ENCODE measurements at regions not wholly inside any gene's neighbourhood (a gene's known extent, or its start where the extent isn't known, plus 50 kb on each side); places are given as distances from the start of the nearest gene placed in this dataset.

GRCh38 chr11:92482492-92483060 is 258.0 kb downstream of the FAT3 start:
- no peak for DNase-seq (ENCODE audit: low read depth)

- no peak for DNase-seq (ENCODE audit: low read depth)
These were observed 260.0 kb downstream of the FAT3 start for GRCh38 chr11:92484570-92484969.

- no peak for DNase-seq (ENCODE audit: low read depth)
These were observed 265.3 kb downstream of the FAT3 start for GRCh38 chr11:92489826-92490399.

DNA sequence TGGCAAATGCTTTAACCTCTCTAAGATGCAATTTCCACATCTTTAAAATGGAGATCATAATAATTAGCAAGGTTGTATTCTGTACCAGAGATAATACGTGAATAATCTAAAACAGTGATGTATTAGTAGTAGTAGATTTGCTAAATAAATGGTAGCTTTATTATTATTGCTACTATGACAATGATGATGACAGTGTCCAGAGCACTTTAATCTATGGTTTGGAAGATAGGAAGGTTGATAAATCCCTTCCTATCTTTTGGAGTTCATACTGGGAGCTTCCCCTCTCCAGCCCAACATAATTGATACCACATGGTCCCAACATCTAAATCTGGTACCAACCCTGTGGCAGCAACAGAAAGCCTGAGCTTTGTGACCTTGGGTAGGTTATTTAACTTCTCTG is 267.8 kb downstream of the FAT3 start:
- DNase-seq (ENCODE audit: low read depth) = no peak

DNA sequence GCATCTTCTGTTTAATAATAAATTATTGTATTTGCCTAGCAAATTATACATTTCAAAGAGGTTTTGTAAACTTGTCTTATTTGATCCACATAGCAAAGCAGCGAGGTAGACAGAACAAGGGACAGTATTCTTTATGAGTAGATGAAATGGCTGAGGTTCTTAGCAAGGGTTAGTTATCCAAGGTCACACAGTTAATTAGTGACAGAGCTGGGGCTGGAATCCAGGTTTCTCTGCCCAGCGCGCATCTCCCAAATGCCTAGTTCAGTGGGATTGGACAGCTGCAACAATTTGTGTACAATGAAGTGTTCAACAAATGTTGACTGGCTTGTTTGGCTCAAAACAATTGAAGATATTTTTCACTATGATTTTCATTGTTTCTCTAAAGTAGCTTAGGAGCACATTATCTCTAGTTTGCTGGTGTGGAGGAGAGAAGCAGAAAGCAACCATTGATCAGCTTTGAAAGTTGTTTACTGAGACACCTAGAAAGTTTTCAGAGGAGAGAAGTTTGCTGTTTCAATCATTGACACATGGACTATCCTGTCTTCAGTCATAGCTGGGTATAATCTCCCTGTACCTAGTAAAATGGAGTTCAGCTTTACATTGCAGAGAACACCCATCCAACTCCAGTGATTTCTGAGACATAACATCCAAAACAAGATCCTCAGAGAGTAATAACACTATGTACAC is 270.6 kb downstream of the FAT3 start:
- no peak for DNase-seq (ENCODE audit: low read depth)

- DNase-seq (ENCODE audit: low read depth) = no peak
These were observed 275.8 kb downstream of the FAT3 start for GRCh38 chr11:92500453-92500852.

DNA sequence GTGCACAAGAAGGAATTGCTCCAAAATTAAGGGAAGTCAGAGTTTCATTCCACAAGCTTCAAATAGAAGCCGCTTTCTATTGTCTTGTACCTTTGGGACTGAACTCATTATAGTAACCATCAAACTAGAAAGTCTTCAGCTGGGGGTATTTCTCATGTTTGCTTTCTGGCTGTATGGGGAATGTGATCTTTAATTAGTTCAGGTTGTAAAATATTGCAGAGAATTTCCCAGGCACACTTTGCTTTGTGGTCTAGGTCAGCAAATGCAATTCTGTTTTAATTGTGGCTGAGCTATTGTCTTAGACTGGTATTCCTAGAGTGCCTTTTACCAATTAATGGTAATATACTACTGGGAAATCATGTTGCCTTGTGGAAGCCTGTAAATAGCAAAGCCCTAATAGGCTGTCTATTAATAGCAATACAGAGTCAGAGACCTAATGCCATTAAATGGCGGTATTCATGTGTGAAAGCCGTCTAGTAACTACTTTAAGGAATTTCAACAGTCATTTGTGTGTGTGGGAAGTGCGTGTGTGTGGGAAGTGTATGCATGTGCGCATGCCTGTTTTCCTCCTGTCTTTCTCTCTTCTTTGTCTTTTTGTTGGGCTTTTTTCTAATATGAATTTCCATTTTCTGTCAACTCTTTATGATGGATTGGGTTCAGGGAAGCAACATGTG is 276.6 kb downstream of the FAT3 start:
- DNase-seq (ENCODE audit: low read depth) = no peak

GRCh38 chr11:92504004-92504403 is 279.4 kb downstream of the FAT3 start:
- no peak for DNase-seq (ENCODE audit: low read depth)

DNA sequence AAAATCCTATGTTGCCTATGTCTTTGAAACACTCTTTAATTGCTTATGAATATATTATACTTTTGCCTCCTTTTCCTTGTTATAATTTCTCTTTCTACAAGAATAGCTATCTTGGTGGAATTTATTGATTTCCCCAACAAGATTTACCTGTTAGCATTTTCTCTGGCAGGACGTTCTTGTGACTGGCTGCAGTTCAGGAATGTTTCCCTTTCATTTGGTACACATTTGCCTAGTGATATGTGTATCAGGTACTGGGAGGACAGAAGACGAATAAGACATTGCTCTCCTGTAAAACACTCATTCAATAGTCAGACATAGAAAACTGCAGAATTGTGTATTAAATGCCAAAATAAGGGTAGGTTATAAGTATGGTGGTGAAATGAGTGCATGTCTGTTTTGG is 279.9 kb downstream of the FAT3 start:
- no peak for DNase-seq (ENCODE audit: low read depth)

- DNase-seq (ENCODE audit: low read depth) = no peak
These were observed 281.1 kb downstream of the FAT3 start for GRCh38 chr11:92505689-92506088.

GRCh38 chr11:92506809-92507336 is 282.3 kb downstream of the FAT3 start:
- no peak for DNase-seq (ENCODE audit: low read depth)

DNA sequence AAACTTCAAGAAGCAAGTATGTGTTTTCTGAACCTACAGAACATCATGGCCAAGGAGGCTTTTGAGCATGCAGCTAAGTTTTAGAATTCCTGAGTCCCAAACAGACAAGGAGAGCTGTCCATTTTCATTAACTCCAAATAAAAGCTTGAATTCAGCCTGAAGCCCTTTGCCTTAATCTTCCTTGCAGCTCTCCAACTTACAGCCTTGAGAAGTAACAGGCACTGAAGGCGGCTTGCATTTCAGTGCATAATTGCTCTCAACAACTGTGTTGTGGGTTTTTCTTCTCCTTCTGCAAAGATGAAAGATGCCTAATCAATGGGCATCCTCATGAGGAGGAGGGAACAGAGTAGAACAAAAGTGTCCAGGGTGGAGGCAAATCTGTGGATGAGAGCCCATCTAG is 286.0 kb downstream of the FAT3 start:
- no peak for DNase-seq (ENCODE audit: low read depth)

GRCh38 chr11:92511522-92512203 is 287.0 kb downstream of the FAT3 start:
- no peak for DNase-seq (ENCODE audit: low read depth)

DNA sequence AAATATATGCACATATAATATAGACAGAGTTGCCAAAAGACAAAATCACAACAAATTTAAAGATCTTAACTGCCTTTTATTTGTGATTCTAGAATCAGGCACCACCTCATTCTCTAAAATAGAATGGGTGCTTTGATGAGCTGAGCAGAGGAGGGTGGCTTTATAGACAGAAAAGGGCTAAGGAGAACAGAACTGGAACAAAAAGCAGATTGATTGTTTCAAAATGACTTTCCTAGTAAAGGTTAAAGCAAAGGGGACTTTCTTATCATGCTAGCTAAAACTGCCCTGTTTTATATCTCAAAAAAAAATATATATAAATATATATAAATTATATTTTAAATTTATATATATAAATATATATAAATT is 287.6 kb downstream of the FAT3 start:
- DNase-seq (ENCODE audit: low read depth) = no peak

- no peak for DNase-seq (ENCODE audit: low read depth)
These were observed 299.0 kb downstream of the FAT3 start for GRCh38 chr11:92523611-92524010.

DNA sequence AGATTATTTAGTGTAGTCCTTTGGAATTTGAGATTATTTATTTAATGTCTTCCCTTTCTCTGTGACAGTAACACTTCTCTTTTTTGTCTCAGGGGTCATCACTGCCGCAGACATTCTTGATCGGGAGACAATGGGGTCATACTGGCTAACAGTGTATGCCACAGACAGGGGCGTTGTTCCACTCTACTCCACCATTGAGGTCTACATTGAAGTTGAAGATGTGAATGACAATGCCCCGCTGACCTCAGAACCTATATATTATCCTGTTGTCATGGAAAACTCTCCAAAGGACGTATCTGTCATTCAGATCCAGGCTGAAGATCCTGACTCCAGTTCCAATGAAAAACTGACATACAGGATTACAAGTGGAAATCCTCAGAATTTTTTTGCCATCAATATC is 299.9 kb downstream of the FAT3 start:
- no peak for DNase-seq (ENCODE audit: low read depth)

DNA sequence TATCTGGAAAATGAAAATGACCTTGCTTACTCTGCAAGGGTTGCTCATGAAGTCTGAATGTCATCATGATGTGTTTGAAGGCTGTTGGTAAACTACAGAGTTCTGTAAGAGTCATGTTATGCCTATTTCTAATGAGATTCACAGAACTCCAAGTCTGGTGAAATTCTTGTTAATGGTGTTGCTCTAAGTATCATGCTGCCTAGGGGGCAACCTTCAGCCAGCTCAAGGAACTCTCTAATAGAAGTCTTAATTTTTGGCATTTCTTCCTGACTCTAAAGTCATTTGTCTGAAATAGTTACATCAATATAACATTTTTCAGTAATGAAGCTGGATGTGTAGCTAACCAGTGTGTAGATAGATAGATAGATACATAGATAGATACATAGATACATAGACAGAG is 302.8 kb downstream of the FAT3 start:
- no peak for DNase-seq (ENCODE audit: low read depth)

GRCh38 chr11:92528001-92528400 is 303.4 kb downstream of the FAT3 start:
- DNase-seq (ENCODE audit: low read depth) = no peak

DNA sequence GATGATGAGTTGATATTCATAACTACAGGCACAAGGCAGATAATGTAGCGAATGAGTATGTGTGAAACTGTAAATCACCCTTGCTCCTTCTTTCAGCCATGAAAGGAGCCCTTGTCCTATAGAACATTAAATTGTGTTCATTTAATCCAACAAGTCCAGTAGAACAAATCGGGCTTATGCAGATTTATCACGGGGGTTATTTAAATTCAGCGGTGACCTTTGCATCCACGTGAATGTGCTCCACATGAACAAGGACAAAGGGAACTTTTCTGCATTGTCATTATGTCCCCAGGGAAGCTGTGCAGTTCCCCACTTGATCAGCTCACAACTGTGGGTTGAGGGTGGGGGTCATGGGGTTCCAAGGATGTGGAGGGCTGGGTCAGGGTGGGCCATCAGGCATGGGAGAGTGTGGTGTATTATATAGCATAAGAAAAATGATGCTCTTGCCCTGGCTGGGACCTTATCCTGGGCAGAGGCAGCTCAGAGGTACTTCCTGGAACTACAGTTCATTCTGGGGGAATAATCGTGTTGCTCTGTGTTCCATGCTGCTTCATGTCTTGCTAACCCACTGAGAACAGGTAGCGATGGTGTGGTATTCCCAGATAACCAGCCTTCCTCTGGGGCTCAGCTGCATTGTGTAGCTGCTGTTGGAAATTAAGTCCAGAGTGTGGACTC is 306.6 kb downstream of the FAT3 start:
- no peak for DNase-seq (ENCODE audit: low read depth)

GRCh38 chr11:92533657-92534335 is 309.2 kb downstream of the FAT3 start:
- DNase-seq (ENCODE audit: low read depth) = no peak

GRCh38 chr11:92536883-92537282 is 312.3 kb downstream of the FAT3 start:
- DNase-seq (ENCODE audit: low read depth) = no peak
